ENCODE measurements at regions not wholly inside any gene's neighbourhood (a gene's known extent, or its start where the extent isn't known, plus 50 kb on each side); places are given as distances from the start of the nearest gene placed in this dataset.

DNA sequence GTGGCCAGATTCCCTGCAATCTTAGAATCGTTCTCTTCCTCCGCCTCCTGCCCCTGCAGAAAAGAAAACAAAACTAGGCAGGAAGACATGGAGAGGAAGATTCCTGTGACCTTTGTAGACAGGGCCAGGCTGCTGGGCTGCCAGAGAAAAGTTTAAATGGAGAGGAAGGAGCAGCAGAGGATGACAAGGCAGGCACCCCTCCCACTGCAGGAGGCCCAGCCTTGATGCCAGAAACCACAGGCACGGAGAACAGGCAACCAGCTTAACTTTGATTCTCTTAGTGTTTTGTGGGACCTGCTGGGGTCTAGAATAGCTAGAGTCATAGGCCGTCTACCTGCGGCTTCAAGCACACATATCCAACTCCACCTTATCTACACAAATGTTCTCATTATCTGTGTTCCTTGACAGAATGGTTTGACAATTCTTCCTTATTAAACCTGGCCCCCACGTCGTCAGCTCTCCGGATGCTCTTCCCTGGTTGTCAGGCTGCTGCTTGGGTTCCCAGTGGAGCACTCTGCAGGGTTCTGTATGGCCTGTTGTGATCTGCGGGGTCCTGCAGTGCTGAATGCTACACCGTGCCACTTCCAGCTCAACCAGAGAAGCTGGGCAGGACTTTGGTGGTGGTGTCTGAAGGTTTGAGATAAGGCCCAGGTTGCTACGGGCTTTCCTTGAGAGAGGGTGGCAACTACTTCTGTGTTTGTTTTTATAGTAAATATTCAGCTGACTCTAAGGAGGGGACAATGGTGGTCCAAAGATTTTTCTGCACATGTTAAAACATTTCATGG lies 609.5 kb downstream of the AACS start:
- Histone ChIP-seq H3K9ac (ENCODE audit: extremely low read depth, insufficient read length, low read length) (no peak overlapping the region), H2BK5ac (ENCODE audit: insufficient read length, low read length) (no peak overlapping the region), H4K8ac (replicated peaks; ENCODE audit: insufficient read length, low read depth, low read length) (no peak overlapping the region), H4K20me1 (ENCODE audit: control insufficient read depth, insufficient read depth, insufficient read length) (no peaks in the 10 kb centered on the region), H2BK20ac (ENCODE audit: low read depth, low read length, poor library complexity, severe bottlenecking) (no peak overlapping the region), H3K79me1 (ENCODE audit: insufficient read depth, low read depth, low read length, poor library complexity, severe bottlenecking) (no peaks in the 10 kb centered on the region), H3K56ac (ENCODE audit: insufficient read length, low read depth, low read length) (no peak overlapping the region), H3K27me3 (ENCODE audit: insufficient read depth, low read length) (no peaks in the 10 kb centered on the region), H3K4ac (ENCODE audit: low read depth, low read length) (no peak overlapping the region), H3K27ac (ENCODE audit: insufficient read length, low read depth, low read length) (no peak overlapping the region), H2BK120ac (ENCODE audit: low read depth, low read length, poor library complexity, severe bottlenecking) (no peak overlapping the region), H3K9me3 (ENCODE audit: control insufficient read depth, low read depth, low read length) (no peaks in the 10 kb centered on the region), H3K18ac (ENCODE audit: insufficient read length, low read depth, low read length) (no peak overlapping the region), H3K4me1 (ENCODE audit: insufficient read depth, low read length) (no peaks in the 10 kb centered on the region), H3T11ph (ENCODE audit: low read length) (no peak overlapping the region), H3K23me2 (ENCODE audit: insufficient read length, low read depth, low read length, poor library complexity, severe bottlenecking) (no peaks in the 10 kb centered on the region), H3K4me2 (ENCODE audit: insufficient read depth, insufficient read length, low read length) (no peak overlapping the region), H3K79me2 (ENCODE audit: insufficient read depth, low read length) (no peaks in the 10 kb centered on the region), H2AK5ac (ENCODE audit: insufficient read length, low read length) (no peak overlapping the region), H4K5ac (ENCODE audit: insufficient read length, low read depth, low read length) (no peak overlapping the region), H2BK12ac (ENCODE audit: insufficient read length, low read depth, low read length) (no peak overlapping the region), H4K91ac (ENCODE audit: insufficient read length, low read depth, low read length) (no peak overlapping the region), H2BK15ac (ENCODE audit: low read depth, low read length) (no peak overlapping the region), H2AFZ (ENCODE audit: low read length) (no peak overlapping the region), H3K14ac (ENCODE audit: insufficient read depth, low read length) (no peak overlapping the region; the same call in 1 of the 2 replicates), H3K23ac (ENCODE audit: insufficient read length, low read depth, low read length) (no peak overlapping the region)
- no peaks in the 10 kb centered on the region for H3K4me1 Mint-ChIP-seq
- TF ChIP-seq, protein P1, sequence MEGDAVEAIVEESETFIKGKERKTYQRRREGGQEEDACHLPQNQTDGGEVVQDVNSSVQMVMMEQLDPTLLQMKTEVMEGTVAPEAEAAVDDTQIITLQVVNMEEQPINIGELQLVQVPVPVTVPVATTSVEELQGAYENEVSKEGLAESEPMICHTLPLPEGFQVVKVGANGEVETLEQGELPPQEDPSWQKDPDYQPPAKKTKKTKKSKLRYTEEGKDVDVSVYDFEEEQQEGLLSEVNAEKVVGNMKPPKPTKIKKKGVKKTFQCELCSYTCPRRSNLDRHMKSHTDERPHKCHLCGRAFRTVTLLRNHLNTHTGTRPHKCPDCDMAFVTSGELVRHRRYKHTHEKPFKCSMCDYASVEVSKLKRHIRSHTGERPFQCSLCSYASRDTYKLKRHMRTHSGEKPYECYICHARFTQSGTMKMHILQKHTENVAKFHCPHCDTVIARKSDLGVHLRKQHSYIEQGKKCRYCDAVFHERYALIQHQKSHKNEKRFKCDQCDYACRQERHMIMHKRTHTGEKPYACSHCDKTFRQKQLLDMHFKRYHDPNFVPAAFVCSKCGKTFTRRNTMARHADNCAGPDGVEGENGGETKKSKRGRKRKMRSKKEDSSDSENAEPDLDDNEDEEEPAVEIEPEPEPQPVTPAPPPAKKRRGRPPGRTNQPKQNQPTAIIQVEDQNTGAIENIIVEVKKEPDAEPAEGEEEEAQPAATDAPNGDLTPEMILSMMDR (conservative IDR thresholded peaks at IDR 0.05) = no peak
- peaks cover 3% of the 10 kb centered on the region for H3K27me3 Mint-ChIP-seq (ENCODE audit: low read depth)
- no peak for DNase-seq
- no CpG with 5 or more reads among the region's 11 CpGs for WGBS (ENCODE audit: extremely low coverage, insufficient read length, low lambda C conversion rate)
- no peaks in the 10 kb centered on the region for H3K9me3 Mint-ChIP-seq
- no peaks in the 10 kb centered on the region for H3K36me3 Mint-ChIP-seq (ENCODE audit: insufficient read depth in 1 of 3, low read depth in 3 of 3)
- H3K27ac Mint-ChIP-seq = no peak overlapping the region; a peak in 1 of 7 replicates
- no peak overlapping the region for H3K4me3 Mint-ChIP-seq

Measured in H9 (cell line).